ENCODE measurements at regions not wholly inside any gene's neighbourhood (a gene's known extent, or its start where the extent isn't known, plus 50 kb on each side); places are given as distances from the start of the nearest gene placed in this dataset.
A peak's percentile ranks its signal among the peaks of the same experiment; 100 is the strongest.

DNA sequence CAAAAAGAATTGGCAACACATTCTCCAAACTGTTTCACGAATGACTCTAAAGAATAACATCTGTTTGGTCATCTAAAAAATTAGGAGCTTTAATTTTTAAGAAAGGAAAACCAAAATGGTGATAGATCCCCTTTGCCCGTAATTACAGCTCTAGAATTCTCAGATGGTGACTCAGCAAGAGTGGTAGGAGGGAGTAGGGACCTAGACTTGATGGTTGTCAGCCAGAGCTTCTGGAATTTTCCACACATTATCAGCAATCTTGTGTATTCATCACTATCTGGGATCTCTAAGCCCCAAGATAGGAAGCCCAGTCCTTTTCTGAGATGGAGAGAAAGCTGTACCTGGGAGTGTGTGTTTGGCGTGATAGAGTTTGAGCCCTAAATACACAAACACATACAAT is 103.9 kb upstream of the RAB40AL start:
- Histone ChIP-seq H3K79me2 (no peaks in the 10 kb centered on the region), H3K4me2 (ENCODE audit: low read length) (no peak overlapping the region), H3K4me1 (no peaks in the 10 kb centered on the region), H3K36me3 (ENCODE audit: control insufficient read depth, insufficient read depth, low read length) (no peaks in the 10 kb centered on the region), H3K27me3 (ENCODE audit: control insufficient read depth, insufficient read depth, low read length) (no peaks in the 10 kb centered on the region), H3K27ac (no peak overlapping the region), H3K9ac (no peak overlapping the region), H3K9me3 (ENCODE audit: control insufficient read depth, low read length) (no peaks in the 10 kb centered on the region), H2AFZ (no peak overlapping the region), H3K4me3 (ENCODE audit: low read depth, low read length) (no peak overlapping the region)
- TF ChIP-seq, protein P1, sequence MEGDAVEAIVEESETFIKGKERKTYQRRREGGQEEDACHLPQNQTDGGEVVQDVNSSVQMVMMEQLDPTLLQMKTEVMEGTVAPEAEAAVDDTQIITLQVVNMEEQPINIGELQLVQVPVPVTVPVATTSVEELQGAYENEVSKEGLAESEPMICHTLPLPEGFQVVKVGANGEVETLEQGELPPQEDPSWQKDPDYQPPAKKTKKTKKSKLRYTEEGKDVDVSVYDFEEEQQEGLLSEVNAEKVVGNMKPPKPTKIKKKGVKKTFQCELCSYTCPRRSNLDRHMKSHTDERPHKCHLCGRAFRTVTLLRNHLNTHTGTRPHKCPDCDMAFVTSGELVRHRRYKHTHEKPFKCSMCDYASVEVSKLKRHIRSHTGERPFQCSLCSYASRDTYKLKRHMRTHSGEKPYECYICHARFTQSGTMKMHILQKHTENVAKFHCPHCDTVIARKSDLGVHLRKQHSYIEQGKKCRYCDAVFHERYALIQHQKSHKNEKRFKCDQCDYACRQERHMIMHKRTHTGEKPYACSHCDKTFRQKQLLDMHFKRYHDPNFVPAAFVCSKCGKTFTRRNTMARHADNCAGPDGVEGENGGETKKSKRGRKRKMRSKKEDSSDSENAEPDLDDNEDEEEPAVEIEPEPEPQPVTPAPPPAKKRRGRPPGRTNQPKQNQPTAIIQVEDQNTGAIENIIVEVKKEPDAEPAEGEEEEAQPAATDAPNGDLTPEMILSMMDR (IDR thresholded peaks at IDR 0.05) = no peak

DNA sequence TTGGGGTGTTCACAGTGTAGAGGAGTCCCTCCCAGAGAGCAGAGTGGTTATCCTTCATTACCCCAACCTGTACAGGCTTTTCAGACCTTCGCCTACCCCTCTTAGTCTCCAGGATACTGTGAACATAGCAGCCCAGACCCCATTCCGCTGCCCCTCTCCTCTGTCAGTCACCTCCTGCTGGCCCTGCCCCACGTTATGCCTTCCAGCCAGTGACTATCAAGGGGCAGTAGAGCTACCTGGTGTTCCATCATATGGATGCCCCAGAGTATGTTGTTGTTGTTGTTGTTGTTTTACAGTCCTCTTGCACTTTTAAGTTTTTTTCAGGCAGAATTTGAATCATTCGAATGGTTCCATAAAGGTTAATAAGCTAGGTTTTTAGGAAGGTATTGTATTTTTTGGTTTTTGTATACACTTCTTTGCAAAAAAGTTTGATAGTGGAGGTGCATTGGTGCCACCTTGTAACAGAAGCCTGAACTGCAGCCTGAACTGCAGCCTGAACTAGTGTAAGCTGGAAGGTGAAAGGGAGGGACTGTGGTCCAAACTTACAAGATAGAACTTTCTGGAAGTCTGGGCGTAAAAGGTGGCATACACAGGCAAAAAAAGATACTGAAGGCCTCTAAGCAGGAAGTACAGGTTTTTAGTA is 101.4 kb upstream of the RAB40AL start:
- Histone ChIP-seq H3K9ac (no peak overlapping the region), H3K9me3 (ENCODE audit: control insufficient read depth, low read length) (no peaks in the 10 kb centered on the region), H3K4me3 (ENCODE audit: low read depth, low read length) (no peak overlapping the region), H3K36me3 (ENCODE audit: control insufficient read depth, insufficient read depth, low read length) (no peaks in the 10 kb centered on the region), H3K4me2 (ENCODE audit: low read length) (no peak overlapping the region), H3K27ac (no peak overlapping the region), H3K27me3 (ENCODE audit: control insufficient read depth, insufficient read depth, low read length) (no peaks in the 10 kb centered on the region), H2AFZ (no peak overlapping the region), H3K4me1 (no peaks in the 10 kb centered on the region), H3K79me2 (no peaks in the 10 kb centered on the region)
- TF ChIP-seq, protein P1 (IDR thresholded peaks at IDR 0.05) = peak; percentile 14

DNA sequence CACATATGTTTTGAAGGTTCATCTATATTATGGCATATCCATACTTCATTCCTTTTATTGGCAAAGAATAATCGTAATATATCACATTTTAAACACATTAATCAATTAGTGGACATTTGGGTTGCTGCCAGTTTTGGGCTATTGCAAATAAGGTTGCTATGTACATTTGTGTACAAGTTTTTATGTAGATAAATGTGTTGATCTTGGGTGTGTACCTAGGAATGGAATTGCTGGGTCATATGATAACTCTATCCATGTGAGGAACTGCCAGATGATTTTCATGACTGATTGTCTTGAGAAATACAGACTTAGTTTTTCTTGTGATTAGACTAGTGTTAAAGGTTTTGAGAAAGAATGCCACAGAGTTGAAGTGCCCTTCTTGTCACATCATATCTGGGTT is 99.2 kb upstream of the RAB40AL start:
- no peaks in the 10 kb centered on the region for H3K27me3 ChIP-seq (ENCODE audit: control insufficient read depth, insufficient read depth, low read length)

DNA sequence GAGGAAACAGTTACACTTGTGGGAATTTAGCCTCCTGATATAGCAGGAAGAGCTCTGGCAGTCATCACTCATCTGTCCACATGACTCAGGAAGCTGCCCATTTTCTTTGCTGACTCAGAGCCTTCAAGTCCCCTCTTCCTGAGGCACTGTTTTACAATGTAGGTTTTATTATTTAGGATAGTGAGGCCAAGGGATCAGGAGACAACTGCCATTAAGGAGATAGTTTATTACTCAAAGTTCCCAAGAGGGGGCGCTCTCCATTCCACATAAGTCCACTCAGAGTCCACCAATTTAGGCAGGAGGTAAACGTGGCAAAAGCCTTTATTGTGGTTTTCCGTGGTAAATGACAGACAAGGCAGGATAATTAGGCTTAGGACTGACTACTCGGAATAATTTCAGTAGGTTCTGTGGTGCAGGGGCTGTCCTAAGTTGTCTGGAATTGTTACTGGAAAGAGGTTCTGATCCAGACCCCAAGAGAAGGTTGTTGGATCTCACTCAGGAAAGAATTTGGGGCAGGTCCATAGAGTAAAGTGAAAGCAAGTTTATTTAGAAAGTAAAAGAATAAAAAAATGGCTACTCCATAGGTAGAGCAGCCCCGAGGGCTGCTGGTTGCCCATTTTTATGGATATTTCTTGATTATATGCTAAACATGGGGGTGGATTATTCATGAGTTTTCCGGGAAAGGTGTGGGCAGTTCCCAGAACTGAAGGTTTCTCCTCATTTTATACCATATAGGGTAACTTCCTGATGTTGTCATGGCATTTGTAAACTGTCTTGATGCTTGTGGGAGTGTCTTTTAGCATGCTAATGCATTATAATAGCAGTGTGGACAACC is 96.0 kb upstream of the RAB40AL start:
- Histone ChIP-seq H3K9ac (no peak overlapping the region), H2AFZ (no peak overlapping the region), H3K27ac (no peak overlapping the region), H3K4me3 (ENCODE audit: low read depth, low read length) (no peak overlapping the region), H3K4me2 (ENCODE audit: low read length) (no peak overlapping the region), H3K36me3 (ENCODE audit: control insufficient read depth, insufficient read depth, low read length) (no peaks in the 10 kb centered on the region), H3K4me1 (no peaks in the 10 kb centered on the region), H3K9me3 (ENCODE audit: control insufficient read depth, low read length) (no peaks in the 10 kb centered on the region), H3K79me2 (no peaks in the 10 kb centered on the region), H3K27me3 (ENCODE audit: control insufficient read depth, insufficient read depth, low read length) (no peaks in the 10 kb centered on the region)
- TF ChIP-seq, protein P1 (IDR thresholded peaks at IDR 0.05) = no peak

More for the DNA sequence above, 99.2 kb upstream of the RAB40AL start:
- Histone ChIP-seq H3K79me2 (no peaks in the 10 kb centered on the region), H3K27ac (no peak overlapping the region), H3K4me3 (ENCODE audit: low read depth, low read length) (no peak overlapping the region), H3K4me1 (no peaks in the 10 kb centered on the region), H3K4me2 (ENCODE audit: low read length) (no peak overlapping the region), H3K9ac (no peak overlapping the region), H3K9me3 (ENCODE audit: control insufficient read depth, low read length) (no peaks in the 10 kb centered on the region), H3K36me3 (ENCODE audit: control insufficient read depth, insufficient read depth, low read length) (no peaks in the 10 kb centered on the region), H2AFZ (no peak overlapping the region)
- TF ChIP-seq, protein P1 (IDR thresholded peaks at IDR 0.05) = no peak

All from parathyroid adenoma (tissue), 2 donors.